Spleen (tissue), 7 donors: ENCODE measurements at regions not wholly inside any gene's neighbourhood (a gene's known extent, or its start where the extent isn't known, plus 50 kb on each side); places are given as distances from the start of the nearest gene placed in this dataset.

Experiments used
- CTCF ChIP-seq, 11 experiments: fragments of 200-600 bp in 7 of 11; fragments of 450-650 bp in 4 of 11; sonication (generic) in 4 of 11; IDR thresholded peaks in 8 of 11; conservative IDR thresholded peaks in 3 of 11; 1 replicate in 7 of 11; 2 replicates in 4 of 11; pipeline versions ENCODE4 v1.4.0 to v1.8.0; 2016 to 2021; ENCODE audit warnings: antibody characterized with exemption in 11 of 11, inconsistent platforms in 4 of 11, mild to moderate bottlenecking in 1 of 11
- POLR2A ChIP-seq, 3 donors: fragments of 450-650 bp; IDR thresholded peaks; one replicate each; pipeline ENCODE4 v1.5.1; 2017; ENCODE audit warnings: antibody characterized with exemption in 3 of 3, mild to moderate bottlenecking in 1 of 3
- donor health status: DM: no; HTN: no; CAD: no; lungs with moderate emphysema.
- donor health status: DM: no; HTN: no; CAD: no.
- donor health status: DM: no; HTN: no; CAD: no.

GRCh38 chr13:91166714-91167511 lies 180.6 kb upstream of the MIR17HG start:
- no peak for TF ChIP-seq CTCF (IDR thresholded peaks at IDR 0.05 in 8 of 11, conservative IDR thresholded peaks at IDR 0.05 in 3 of 11)
- TF ChIP-seq POLR2A (IDR thresholded peaks at IDR 0.05), result no peak
